H1 (cell line): ENCODE measurements at regions not wholly inside any gene's neighbourhood (a gene's known extent, or its start where the extent isn't known, plus 50 kb on each side); places are given as distances from the start of the nearest gene placed in this dataset.

Experiments
- CTCF ChIA-PET: fragments of 300-600 bp; sonication (Branson Sonifier 250); formaldehyde crosslinking; loops from one replicate; lab custom pipeline; 2021; ENCODE audit not compliant: partially characterized antibody; lab: Charles Lee
- POLR2A ChIA-PET: fragments of 300-600 bp; sonication (Branson Sonifier 250); formaldehyde crosslinking; loops from one replicate; lab custom pipeline; 2021; ENCODE audit warnings: inconsistent platforms; ENCODE audit not compliant: partially characterized antibody; lab: Charles Lee
- DNase-seq, 2 experiments: peaks; one replicate each; pipeline versions ENCODE4 v3.0.0 to v3.0.0-alpha.2; 2010 to 2022; ENCODE audit warnings: low spot score in 2 of 2, low read depth in 1 of 2, mixed read lengths in 1 of 2
- FAIRE-seq: peaks from 2 replicates; lab custom pipeline; 2011; peaks lifted over from hg19 to GRCh38; lab: Jason Lieb, UNC
- H2AFZ ChIP-seq: 2 replicates; pipeline ENCODE4 v1.8.1; 2012; ENCODE audit warnings: low read length, inconsistent platforms
- H2AK5ac ChIP-seq: 2 replicates; pipeline ENCODE4 v1.6.1; 2013; ENCODE audit warnings: low read depth, low read length
- H2BK120ac ChIP-seq: replicated peaks from 2 replicates; pipeline ENCODE3; 2013; ENCODE audit warnings: low read depth, low read length, inconsistent platforms
- H2BK12ac ChIP-seq: 2 replicates; pipeline ENCODE4 v1.6.1; 2013; ENCODE audit warnings: low read depth, low read length
- H2BK15ac ChIP-seq: 2 replicates; pipeline ENCODE4 v1.6.1; 2013; ENCODE audit warnings: low read length
- H2BK20ac ChIP-seq: 2 replicates; pipeline ENCODE4 v1.6.1; 2013; ENCODE audit warnings: low read length
- H2BK5ac ChIP-seq: 2 replicates; pipeline ENCODE4 v1.6.1; 2013; ENCODE audit warnings: low read depth, low read length
- H3K14ac ChIP-seq: 2 replicates; pipeline ENCODE4 v1.6.1; 2013; ENCODE audit warnings: inconsistent platforms; ENCODE audit not compliant: insufficient read length
- H3K18ac ChIP-seq: 2 replicates; pipeline ENCODE4 v1.6.1; 2013; ENCODE audit warnings: low read length; ENCODE audit errors: extremely low read depth
- H3K23ac ChIP-seq: 2 replicates; pipeline ENCODE4 v1.6.1; 2013; ENCODE audit warnings: inconsistent platforms; ENCODE audit not compliant: insufficient read length
- H3K23me2 ChIP-seq: 2 replicates; pipeline ENCODE4 v1.6.1; 2013; ENCODE audit warnings: low read depth, low read length
- H3K27ac ChIP-seq: 2 replicates; pipeline ENCODE4 v1.6.1; 2011; ENCODE audit warnings: low read depth, low read length, inconsistent platforms
- H3K27me3 ChIP-seq, 4 experiments: replicated peaks in 1 of 4; 1 replicate in 1 of 4; 2 replicates in 3 of 4; pipeline versions ENCODE4 v1.6.1 to v1.8.1; 2011 to 2013; ENCODE audit warnings: low read length in 3 of 4, mild to moderate bottlenecking in 3 of 4, inconsistent platforms in 2 of 4, mixed read lengths in 2 of 4, moderate library complexity in 1 of 4; ENCODE audit not compliant: control insufficient read depth in 3 of 4, insufficient read depth in 3 of 4; ENCODE audit errors: extremely low read depth in 1 of 4
- H3K36me3 ChIP-seq, 4 experiments: 2 replicates each; pipeline versions ENCODE4 v1.6.1 to v1.8.1; 2011 to 2013; ENCODE audit warnings: mild to moderate bottlenecking in 4 of 4, low read length in 3 of 4, moderate library complexity in 2 of 4, control low read depth in 1 of 4, inconsistent platforms in 1 of 4; ENCODE audit not compliant: insufficient read depth in 4 of 4, control insufficient read depth in 2 of 4
- H3K4ac ChIP-seq: replicated peaks from 2 replicates; pipeline ENCODE3; 2013; ENCODE audit warnings: low read length, low read depth, mixed read lengths, inconsistent platforms; ENCODE audit not compliant: insufficient read length
- H3K4me1 ChIP-seq, 4 experiments: replicated peaks in 1 of 4; 1 replicate in 1 of 4; 2 replicates in 3 of 4; pipeline versions ENCODE4 v1.6.1 to v1.8.1; 2011 to 2013; ENCODE audit warnings: low read length in 3 of 4, inconsistent platforms in 2 of 4, mixed read lengths in 1 of 4; ENCODE audit not compliant: insufficient read depth in 4 of 4, control insufficient read depth in 3 of 4
- H3K4me2 ChIP-seq, 2 experiments: 2 replicates each; pipeline versions ENCODE4 v1.6.1 to v1.8.1; 2011 to 2013; ENCODE audit warnings: low read depth in 2 of 2, low read length in 2 of 2, control low read depth in 1 of 2, inconsistent platforms in 1 of 2, mild to moderate bottlenecking in 1 of 2; ENCODE audit not compliant: insufficient read depth in 1 of 2
- H3K4me3 ChIP-seq, 4 experiments: fragments of 200-600, 300-600 bp in 1 of 4; sonication (generic), shearing (Covaris generic), sonication (Bioruptor Twin) in 1 of 4; 2 replicates each; pipeline versions ENCODE4 v1.5.1 to v1.8.1; 2011 to 2016; ENCODE audit warnings: low read length in 4 of 4, low read depth in 3 of 4, control low read depth in 2 of 4, inconsistent platforms in 2 of 4, mild to moderate bottlenecking in 2 of 4, mixed read lengths in 1 of 4, moderate library complexity in 1 of 4; ENCODE audit not compliant: insufficient read depth in 2 of 4; ENCODE audit errors: extremely low read depth in 1 of 4
- H3K56ac ChIP-seq: replicated peaks from 2 replicates; pipeline ENCODE3; 2013; ENCODE audit warnings: low read depth, mild to moderate bottlenecking, mixed read lengths, low read length, inconsistent platforms; ENCODE audit not compliant: insufficient read length
- H3K79me1 ChIP-seq: 2 replicates; pipeline ENCODE4 v1.6.1; 2013; ENCODE audit warnings: low read depth, low read length, control low read depth
- H3K79me2 ChIP-seq, 2 experiments: 2 replicates each; pipeline versions ENCODE4 v1.6.1 to v1.8.1; 2012 to 2013; ENCODE audit warnings: low read length in 2 of 2, mild to moderate bottlenecking in 2 of 2, inconsistent platforms in 1 of 2; ENCODE audit not compliant: insufficient read depth in 2 of 2, control insufficient read depth in 1 of 2
- H3K9ac ChIP-seq, 4 experiments: replicated peaks in 1 of 4; 1 replicate in 1 of 4; 2 replicates in 3 of 4; pipeline versions ENCODE4 v1.6.1 to v1.8.1; 2011 to 2013; ENCODE audit warnings: low read depth in 3 of 4, low read length in 3 of 4, control low read depth in 2 of 4, mild to moderate bottlenecking in 2 of 4, moderate library complexity in 2 of 4, inconsistent platforms in 1 of 4; ENCODE audit errors: extremely low read depth in 1 of 4
- H3K9me3 ChIP-seq, 2 experiments: 2 replicates each; pipeline versions ENCODE4 v1.6.1 to v1.8.1; 2012 to 2013; ENCODE audit warnings: mild to moderate bottlenecking in 2 of 2, moderate library complexity in 2 of 2, control low read depth in 1 of 2, inconsistent platforms in 1 of 2, low read depth in 1 of 2, low read length in 1 of 2, mixed read lengths in 1 of 2; ENCODE audit not compliant: insufficient read depth in 2 of 2
- H4K20me1 ChIP-seq, 2 experiments: replicated peaks in 1 of 2; 2 replicates each; pipeline versions ENCODE3 to v1.8.1; 2011 to 2013; ENCODE audit warnings: inconsistent platforms in 2 of 2, low read length in 2 of 2, mild to moderate bottlenecking in 1 of 2; ENCODE audit not compliant: insufficient read depth in 2 of 2, control insufficient read depth in 1 of 2
- H4K5ac ChIP-seq: 2 replicates; pipeline ENCODE4 v1.6.1; 2013; ENCODE audit warnings: low read length, low read depth, mixed read lengths, inconsistent platforms; ENCODE audit not compliant: insufficient read length
- H4K8ac ChIP-seq: 2 replicates; pipeline ENCODE4 v1.8.0; 2013; ENCODE audit warnings: mild to moderate bottlenecking, moderate library complexity, low read length, inconsistent platforms; ENCODE audit not compliant: insufficient read depth; ENCODE audit errors: extremely low read depth
- H4K91ac ChIP-seq: replicated peaks from 2 replicates; pipeline ENCODE3; 2013; ENCODE audit warnings: low read length, mixed read lengths, inconsistent platforms; ENCODE audit not compliant: insufficient read length
- CEBPB ChIP-seq: IDR thresholded peaks from 2 replicates; pipeline ENCODE4 v1.6.1; 2012; ENCODE audit warnings: low read depth, low read length
- GABPA ChIP-seq: IDR thresholded peaks from 2 replicates; pipeline ENCODE4 v1.6.1; 2011; ENCODE audit warnings: mild to moderate bottlenecking, low read length, moderate library complexity, borderline replicate concordance; ENCODE audit not compliant: insufficient read depth
- HDAC2 ChIP-seq, 2 experiments: fragments of 300-600 bp in 1 of 2; sonication (generic) in 1 of 2; IDR thresholded peaks; 2 replicates each; pipeline ENCODE4 v1.6.1; 2011 to 2012; ENCODE audit warnings: low read depth in 2 of 2, low read length in 2 of 2, mild to moderate bottlenecking in 2 of 2, moderate library complexity in 2 of 2, borderline replicate concordance in 1 of 2, inconsistent platforms in 1 of 2
- RFX5 ChIP-seq: IDR thresholded peaks from 2 replicates; pipeline ENCODE4 v1.6.1; 2011; ENCODE audit warnings: low read depth, low read length, improper control_type of control experiment, borderline replicate concordance
- SIRT6 ChIP-seq: IDR thresholded peaks from one replicate; pipeline ENCODE4 v1.7.1; 2012; ENCODE audit warnings: low read length, inconsistent platforms
- SP4 ChIP-seq: IDR thresholded peaks from 2 replicates; pipeline ENCODE4 v1.6.1; 2012; ENCODE audit warnings: low read length, inconsistent platforms
- TCF12 ChIP-seq: IDR thresholded peaks from 2 replicates; pipeline ENCODE4 v1.6.1; 2011; ENCODE audit warnings: low read depth, mild to moderate bottlenecking, low read length
- WGBS, 2 experiments: shearing (Covaris generic) in 1 of 2; methylation state at CpG; one replicate each; pipeline versions ENCODE4 v1.1.6 to v1.1.7; 2013 to 2015; ENCODE audit warnings: low lambda C conversion rate in 2 of 2, mixed read lengths in 2 of 2, inconsistent platforms in 1 of 2, low coverage in 1 of 2, missing lambda C conversion rate in 1 of 2; ENCODE audit not compliant: insufficient replicate concordance in 2 of 2, insufficient coverage in 1 of 2, insufficient read length in 1 of 2; ENCODE audit errors: extremely low coverage in 1 of 2, missing lambda C conversion rate in 1 of 2; 5-methylcytosine and 5-hydroxymethylcytosine counted together

- no peak for DNase-seq
- no peak overlapping the region for H2BK20ac ChIP-seq
- H3K27me3 ChIP-seq = no peaks in the 10 kb centered on the region
- no peaks in the 10 kb centered on the region for H3K36me3 ChIP-seq
- H2BK120ac ChIP-seq = no peak overlapping the region
- H3K9me3 ChIP-seq = no peaks in the 10 kb centered on the region
- H3K23me2 ChIP-seq = no peaks in the 10 kb centered on the region
- H3K56ac ChIP-seq = no peak overlapping the region
- WGBS, 2 experiments = 88% methylated on average over 4 of the region's 4 CpGs; no CpG with 5 or more reads in 1 of the 2 experiments
- H2BK15ac ChIP-seq = no peak overlapping the region
- H3K4ac ChIP-seq = no peak overlapping the region
- no peak overlapping the region for H3K18ac ChIP-seq
- no peak overlapping the region for H4K91ac ChIP-seq
- no peak overlapping the region for H3K27ac ChIP-seq
- H3K14ac ChIP-seq = no peak overlapping the region
- no peak overlapping the region for H3K4me3 ChIP-seq
- H2BK12ac ChIP-seq = no peak overlapping the region
- no peaks in the 10 kb centered on the region for H3K4me1 ChIP-seq
- H2AFZ ChIP-seq = peak overlapping the region; percentile 85
- H4K8ac ChIP-seq = no peak overlapping the region
- CTCF ChIA-PET = no interaction called here
- H3K9ac ChIP-seq = no peak overlapping the region
- no peaks in the 10 kb centered on the region for H3K79me1 ChIP-seq
- no peak overlapping the region for H2BK5ac ChIP-seq
- no peak overlapping the region for H2AK5ac ChIP-seq
- no peak for FAIRE-seq
- no peaks in the 10 kb centered on the region for H3K79me2 ChIP-seq
- no peak overlapping the region for H3K4me2 ChIP-seq
- H3K23ac ChIP-seq = no peak overlapping the region
- no peak overlapping the region for H4K5ac ChIP-seq
- POLR2A ChIA-PET = no interaction called here
- H4K20me1 ChIP-seq = no peaks in the 10 kb centered on the region
- TF ChIP-seq CEBPB = no peak
- TF ChIP-seq SP4 = no peak
- no peak for TF ChIP-seq TCF12
- TF ChIP-seq RFX5 = no peak
- TF ChIP-seq GABPA = no peak
- TF ChIP-seq HDAC2 (IDR thresholded peaks at IDR 0.05; ENCODE audit: borderline replicate concordance in 1 of 2, low read depth in 2 of 2, low read length in 2 of 2) = no peak
- TF ChIP-seq SIRT6 = no peak
- TF ChIP-seq, all 59 proteins: peak for 0
Observed at GRCh38 chr11:98561252-98561651, 459.5 kb upstream of the CNTN5 start.
